HepG2 (cell line): ENCODE measurements at regions not wholly inside any gene's neighbourhood (a gene's known extent, or its start where the extent isn't known, plus 50 kb on each side); places are given as distances from the start of the nearest gene placed in this dataset.

Experiments used
- ATAC-seq: fragments of 200-7000 bp; cut with Tn5 transposase; 3 replicates; pipeline ENCODE4 v1.9.1; 2020; ENCODE audit warnings: mild to moderate bottlenecking, moderate library complexity
- BruUV-seq: library from RNA; stranded (reverse); fragments of 400-500 nt; replicated peaks from 2 replicates; lab custom pipeline; 2021; lab: Mats Ljungman, UMichigan
- CTCF ChIA-PET: fragments of 300-600 bp; formaldehyde crosslinking; extraction: SDS; loops from one replicate; lab custom pipeline; 2021; ENCODE audit warnings: low total read pairs, inconsistent platforms, low intra/inter-chr PET ratio; lab: Yijun Ruan, JAX
- POLR2A ChIA-PET: fragments of 350-600 bp; sonication (Branson Sonifier 250); formaldehyde crosslinking; loops from one replicate; lab custom pipeline; 2020; ENCODE audit warnings: antibody characterized with exemption, inconsistent platforms; lab: Yijun Ruan, JAX
- DNase-seq: peaks from one replicate; pipeline ENCODE4 v3.0.0-alpha.2; 2015; ENCODE audit warnings: low spot score
- FAIRE-seq: peaks from 3 replicates; lab custom pipeline; 2011; peaks lifted over from hg19 to GRCh38; lab: Jason Lieb, UNC
- H2AFZ ChIP-seq: one replicate; pipeline ENCODE4 v1.6.1; 2011; ENCODE audit warnings: low read length, inconsistent platforms
- H3K27ac ChIP-seq: fragments of 300-600 bp; 3 replicates; pipeline ENCODE4 v1.8.0; 2011; ENCODE audit warnings: mixed run types, mild to moderate bottlenecking, mixed read lengths, low read length, inconsistent platforms; ENCODE audit not compliant: insufficient read depth; ENCODE audit errors: extremely low read length
- H3K27me3 ChIP-seq, 2 experiments: fragments of 200-600 bp in 1 of 2; 2 replicates in 1 of 2; 3 replicates in 1 of 2; pipeline versions ENCODE4 v1.6.0 to v1.8.0; 2011; ENCODE audit warnings: low read length in 2 of 2, mild to moderate bottlenecking in 2 of 2, moderate library complexity in 2 of 2, inconsistent platforms in 1 of 2; ENCODE audit not compliant: insufficient read depth in 2 of 2, control insufficient read depth in 1 of 2
- H3K36me3 ChIP-seq, 2 experiments: fragments of 200-600 bp in 1 of 2; replicated peaks in 1 of 2; 2 replicates in 1 of 2; 3 replicates in 1 of 2; pipeline versions ENCODE4 v1.5.1 to v1.8.0; 2011; ENCODE audit warnings: low read length in 2 of 2, inconsistent platforms in 1 of 2; ENCODE audit not compliant: insufficient read depth in 2 of 2, control insufficient read depth in 1 of 2
- H3K4me1 ChIP-seq: 2 replicates; pipeline ENCODE4 v1.5.1; 2012; ENCODE audit warnings: low read length, inconsistent platforms; ENCODE audit not compliant: insufficient read depth
- H3K4me2 ChIP-seq: 2 replicates; pipeline ENCODE4 v1.6.0; 2011; ENCODE audit warnings: low read depth, low read length, inconsistent platforms
- H3K4me3 ChIP-seq, 3 experiments: fragments of 200-600 bp in 1 of 3; sonication (generic), shearing (Covaris generic) in 1 of 3; replicated peaks in 1 of 3; 2 replicates each; pipeline ENCODE4 v1.5.1; 2011 to 2016; ENCODE audit warnings: low read length in 3 of 3, inconsistent platforms in 2 of 3, low read depth in 2 of 3, mild to moderate bottlenecking in 2 of 3, control low read depth in 1 of 3, mixed read lengths in 1 of 3; ENCODE audit not compliant: insufficient read depth in 1 of 3
- H3K79me2 ChIP-seq: one replicate; pipeline ENCODE4 v1.6.1; 2011; ENCODE audit warnings: low read length, inconsistent platforms; ENCODE audit not compliant: insufficient read depth
- H3K9ac ChIP-seq: 2 replicates; pipeline ENCODE4 v1.6.0; 2011; ENCODE audit warnings: mild to moderate bottlenecking, low read depth, low read length, inconsistent platforms; ENCODE audit not compliant: insufficient read depth
- H3K9me3 ChIP-seq: 2 replicates; pipeline ENCODE4 v1.5.1; 2012; ENCODE audit warnings: mild to moderate bottlenecking, low read length
- H4K20me1 ChIP-seq: 2 replicates; pipeline ENCODE4 v1.6.0; 2011; ENCODE audit warnings: inconsistent platforms, mild to moderate bottlenecking, low read length, moderate library complexity; ENCODE audit not compliant: insufficient read depth
- ASH2L ChIP-seq: fragments of 300-600, 200-600 bp; sonication (generic); IDR thresholded peaks from 2 replicates; pipeline ENCODE4 v1.7.0; 2017; ENCODE audit warnings: low read depth, mild to moderate bottlenecking, moderate library complexity, mixed read lengths, low read length; ENCODE audit not compliant: insufficient read length
- CBFB ChIP-seq: sonication (generic); formaldehyde crosslinking; IDR thresholded peaks from 2 replicates; pipeline ENCODE4 v1.4.0; 2020; ENCODE audit warnings: missing genetic modification reagents
- CTCF ChIP-seq: sonication (generic); formaldehyde crosslinking; IDR thresholded peaks from 2 replicates; pipeline ENCODE4 v1.5.0; 2020; ENCODE audit warnings: mild to moderate bottlenecking, missing genetic modification reagents, moderate library complexity
- ELF1 ChIP-seq: sonication (generic); formaldehyde crosslinking; IDR thresholded peaks from 2 replicates; pipeline ENCODE4 v1.4.0; 2020; ENCODE audit warnings: missing genetic modification reagents
- ESRRA ChIP-seq: sonication (generic); formaldehyde crosslinking; IDR thresholded peaks from 2 replicates; pipeline ENCODE4 v1.5.1; 2020; ENCODE audit warnings: mild to moderate bottlenecking, low read depth, missing genetic modification reagents
- GLI4 ChIP-seq: sonication (generic); formaldehyde crosslinking; IDR thresholded peaks from 2 replicates; pipeline ENCODE4 v1.5.1; 2020; ENCODE audit warnings: missing genetic modification reagents, mild to moderate bottlenecking, moderate library complexity, borderline replicate concordance
- MTA1 ChIP-seq: sonication (generic); formaldehyde crosslinking; IDR thresholded peaks from 2 replicates; pipeline ENCODE4 v1.4.0; 2020; ENCODE audit warnings: missing genetic modification reagents, mild to moderate bottlenecking, borderline replicate concordance
- PCBP2 ChIP-seq: fragments of 200-400 bp; formaldehyde crosslinking; optimal IDR thresholded peaks from 2 replicates; pipeline ENCODE3; 2018; ENCODE audit warnings: low read length, low read depth; ENCODE audit not compliant: poor library complexity, severe bottlenecking
- PHF21A ChIP-seq: sonication (generic); formaldehyde crosslinking; IDR thresholded peaks from 2 replicates; pipeline ENCODE4 v1.5.0; 2020; ENCODE audit warnings: mild to moderate bottlenecking, missing genetic modification reagents
- SYNCRIP ChIP-seq: fragments of 200-400 bp; formaldehyde crosslinking; IDR thresholded peaks from 2 replicates; pipeline ENCODE4 v1.6.1; 2018; ENCODE audit warnings: mild to moderate bottlenecking, low read depth, low read length; ENCODE audit not compliant: insufficient read depth
- TEAD2 ChIP-seq: sonication (generic); formaldehyde crosslinking; IDR thresholded peaks from 2 replicates; pipeline ENCODE4 v1.9.0; 2021; ENCODE audit warnings: missing genetic modification reagents
- TFAP4 ChIP-seq: sonication (generic); IDR thresholded peaks from 2 replicates; pipeline ENCODE4 v1.6.1; 2016; ENCODE audit warnings: low read depth, borderline replicate concordance
- TIGD3 ChIP-seq: sonication (generic); formaldehyde crosslinking; IDR thresholded peaks from 2 replicates; pipeline ENCODE4 v1.5.1; 2020; ENCODE audit warnings: mild to moderate bottlenecking, missing genetic modification reagents, borderline replicate concordance
- ZNF121 ChIP-seq: sonication (generic); formaldehyde crosslinking; IDR thresholded peaks from 2 replicates; pipeline ENCODE4 v1.5.0; 2020; ENCODE audit warnings: mild to moderate bottlenecking, missing genetic modification reagents
- ZNF235 ChIP-seq: sonication (generic); formaldehyde crosslinking; IDR thresholded peaks from 2 replicates; pipeline ENCODE4 v1.8.1; 2023; ENCODE audit warnings: mild to moderate bottlenecking, missing genetic modification reagents, borderline replicate concordance
- ZNF253 ChIP-seq: sonication (generic); formaldehyde crosslinking; IDR thresholded peaks from 2 replicates; pipeline ENCODE4 v1.8.0; 2022; ENCODE audit warnings: mild to moderate bottlenecking, missing genetic modification reagents, borderline replicate concordance
- ZNF512B ChIP-seq: sonication (generic); formaldehyde crosslinking; IDR thresholded peaks from 2 replicates; pipeline ENCODE4 v1.5.1; 2020; ENCODE audit warnings: missing genetic modification reagents, mild to moderate bottlenecking, borderline replicate concordance
- ZNF605 ChIP-seq: sonication (generic); formaldehyde crosslinking; IDR thresholded peaks from 2 replicates; pipeline ENCODE4 v1.8.0; 2022; ENCODE audit warnings: mild to moderate bottlenecking, missing genetic modification reagents
- ZNF740 ChIP-seq: sonication (generic); formaldehyde crosslinking; IDR thresholded peaks from 2 replicates; pipeline ENCODE4 v1.4.0; 2020; ENCODE audit warnings: missing genetic modification reagents
- WGBS: methylation state at CpG from one replicate; pipeline ENCODE4 v1.1.6; 2017; ENCODE audit warnings: low lambda C conversion rate; 5-methylcytosine and 5-hydroxymethylcytosine counted together
- in situ Hi-C: cut with HindIII; loops from 2 replicates; pipeline ENCODE4 v1.10.0; 2017; ENCODE audit warnings: low pct_unique_long_range_greater_than_20kb; ENCODE audit not compliant: extremely low pct_ligation_motif_present
- intact Hi-C: fragments of 100-400 bp; cut with micrococcal nuclease; formaldehyde crosslinking; loops from one replicate; pipeline ENCODE4 v1.10.0; 2022; ENCODE audit not compliant: unreplicated experiment

- no peak overlapping the region for H3K4me2 ChIP-seq
- no peak overlapping the region for H3K4me3 ChIP-seq
- H3K79me2 ChIP-seq, result no peaks in the 10 kb centered on the region
- no peaks in the 10 kb centered on the region for H3K9me3 ChIP-seq
- POLR2A ChIA-PET, result no interaction called here
- H3K9ac ChIP-seq, result no peak overlapping the region
- ATAC-seq, result no peak
- no peak for DNase-seq
- no peaks in the 10 kb centered on the region for H3K36me3 ChIP-seq
- in situ Hi-C loops, result no loop called here
- H4K20me1 ChIP-seq, result no peaks in the 10 kb centered on the region
- H3K27ac ChIP-seq, result no peak overlapping the region
- FAIRE-seq, result no peak
- 35% methylated on average over 2 of the region's 2 CpGs for WGBS
- CTCF ChIA-PET, result no interaction called here
- no TSS peak for BruUV-seq
- no peak overlapping the region for H2AFZ ChIP-seq
- no peaks in the 10 kb centered on the region for H3K27me3 ChIP-seq
- intact Hi-C loops, result no loop called here
- H3K4me1 ChIP-seq, result no peaks in the 10 kb centered on the region
- TF ChIP-seq PCBP2 (no peak), ZNF605 (no peak), CBFB (no peak), PHF21A (CRISPR knock-in tag) (no peak), ASH2L (no peak), ZNF253 (CRISPR knock-in tag) (no peak), ELF1 (no peak), TFAP4 (no peak), CTCF (CRISPR knock-in tag) (no peak), ZNF235 (CRISPR knock-in tag) (no peak), TEAD2 (CRISPR knock-in tag) (no peak), ZNF740 (CRISPR knock-in tag) (no peak), MTA1 (CRISPR knock-in tag) (no peak), GLI4 (CRISPR knock-in tag) (no peak), ESRRA (no peak), ZNF121 (CRISPR knock-in tag) (no peak), SYNCRIP (no peak), TIGD3 (no peak), ZNF512B (CRISPR knock-in tag) (no peak)
Observed at GRCh38 chr3:86645756-86646155, 345.2 kb downstream of the VGLL3 start.
